Kidney capillary endothelial cell (primary cell): ENCODE measurements at regions not wholly inside any gene's neighbourhood (a gene's known extent, or its start where the extent isn't known, plus 50 kb on each side); places are given as distances from the start of the nearest gene placed in this dataset.

ENCODE experiments used
- DNase-seq: peaks from one replicate; pipeline ENCODE4 v3.0.0-alpha.2; 2018; ENCODE audit warnings: low spot score

GRCh38 chr3:18675197-18675596 lies 250.1 kb upstream of the SATB1 start:
- no peak for DNase-seq

GRCh38 chr3:18672561-18672960 lies 247.4 kb upstream of the SATB1 start:
- DNase-seq = no peak

- DNase-seq = no peak
Measured at GRCh38 chr3:18670759-18671158, 245.6 kb upstream of the SATB1 start.

GRCh38 chr3:18669374-18669773 lies 244.2 kb upstream of the SATB1 start:
- no peak for DNase-seq

GRCh38 chr3:18667552-18667951 lies 242.4 kb upstream of the SATB1 start:
- DNase-seq = no peak

- DNase-seq = no peak
Measured at GRCh38 chr3:18666655-18667054, 241.5 kb upstream of the SATB1 start.

- DNase-seq = no peak
Measured at GRCh38 chr3:18660059-18660458, 234.9 kb upstream of the SATB1 start.

- no peak for DNase-seq
Measured at GRCh38 chr3:18657858-18658820, 233.0 kb upstream of the SATB1 start.

- no peak for DNase-seq
Measured at GRCh38 chr3:18656866-18657265, 231.7 kb upstream of the SATB1 start.

- no peak for DNase-seq
Measured at GRCh38 chr3:18656410-18656809, 231.3 kb upstream of the SATB1 start.

GRCh38 chr3:18655827-18656226 lies 230.7 kb upstream of the SATB1 start:
- DNase-seq = no peak

GRCh38 chr3:18652781-18653180 lies 227.6 kb upstream of the SATB1 start:
- DNase-seq = no peak

GRCh38 chr3:18650731-18651130 lies 225.6 kb upstream of the SATB1 start:
- no peak for DNase-seq

GRCh38 chr3:18649666-18650363 lies 224.7 kb upstream of the SATB1 start:
- DNase-seq = no peak

GRCh38 chr3:18648868-18649462 lies 223.8 kb upstream of the SATB1 start:
- DNase-seq = no peak

- DNase-seq = no peak
Measured at GRCh38 chr3:18648159-18648558, 223.0 kb upstream of the SATB1 start.

GRCh38 chr3:18645619-18646018 lies 220.5 kb upstream of the SATB1 start:
- DNase-seq = no peak

GRCh38 chr3:18643281-18643680 lies 218.1 kb upstream of the SATB1 start:
- no peak for DNase-seq

GRCh38 chr3:18641916-18642315 lies 216.8 kb upstream of the SATB1 start:
- no peak for DNase-seq

GRCh38 chr3:18635215-18635614 lies 210.1 kb upstream of the SATB1 start:
- no peak for DNase-seq

- DNase-seq = no peak
Measured at GRCh38 chr3:18634461-18634860, 209.3 kb upstream of the SATB1 start.

GRCh38 chr3:18633002-18633401 lies 207.9 kb upstream of the SATB1 start:
- DNase-seq = no peak

GRCh38 chr3:18630295-18630694 lies 205.2 kb upstream of the SATB1 start:
- DNase-seq = no peak
